HG02970 (cell line): ENCODE measurements at regions not wholly inside any gene's neighbourhood (a gene's known extent, or its start where the extent isn't known, plus 50 kb on each side); places are given as distances from the start of the nearest gene placed in this dataset.
"Not testable (repeated sequence)": the region's sequence is repeated elsewhere in the genome, so short reads cannot be mapped to it uniquely, and the experiment has no call there.

Experiments
- ATAC-seq: cut with Tn5 transposase; IDR thresholded peaks from one replicate; pipeline ENCODE4 v1.9.1; 2021; ENCODE audit warnings: mild to moderate bottlenecking, moderate library complexity, moderate number of reproducible peaks; ENCODE audit not compliant: unreplicated experiment, low FRiP score

- peak; percentile 76 for ATAC-seq
These were observed 79.2 kb downstream of the C9orf152 start for GRCh38 chr9:110128664-110129329.

- ATAC-seq = peak; percentile 13
These were observed 78.5 kb downstream of the C9orf152 start for GRCh38 chr9:110129425-110129824.

- no peak for ATAC-seq
These were observed 77.7 kb downstream of the C9orf152 start for GRCh38 chr9:110130211-110130610.

GRCh38 chr9:110130791-110131416, 77.1 kb downstream of the C9orf152 start:
- no peak for ATAC-seq

GRCh38 chr9:110131499-110131898, 76.5 kb downstream of the C9orf152 start:
- ATAC-seq = no peak

- not testable (repeated sequence) for ATAC-seq
These were observed 75.4 kb downstream of the C9orf152 start for GRCh38 chr9:110132531-110132930.

GRCh38 chr9:110133059-110133458, 74.9 kb downstream of the C9orf152 start:
- no peak for ATAC-seq

DNA sequence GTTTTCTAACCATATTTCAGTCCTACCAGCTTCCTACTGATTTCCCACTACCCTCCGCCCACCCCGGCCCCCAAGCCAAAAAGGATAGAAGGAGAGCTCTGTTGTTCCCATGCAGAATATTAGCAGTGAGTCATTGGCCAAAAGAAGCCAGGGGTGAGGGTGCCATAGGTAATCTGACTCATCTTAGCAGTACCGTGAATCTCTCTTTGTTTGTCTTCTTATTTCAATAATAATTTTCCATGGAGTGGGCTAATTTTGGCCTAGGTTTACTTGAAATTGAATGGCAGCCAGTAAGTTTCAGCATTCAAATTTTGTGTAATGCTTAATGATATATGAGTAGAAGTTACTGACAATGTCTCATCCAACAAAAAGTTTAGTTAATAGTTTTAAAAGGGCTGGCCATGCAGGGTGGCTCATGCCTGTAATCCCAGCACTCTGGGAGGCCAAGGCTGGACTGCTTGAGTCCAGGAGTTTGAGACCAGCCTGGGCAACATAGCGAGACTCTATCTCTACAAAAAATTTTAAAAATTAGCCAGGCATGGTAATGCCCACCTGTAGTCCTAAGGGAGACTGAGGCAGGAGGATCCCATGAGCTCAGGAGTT, 74.2 kb downstream of the C9orf152 start:
- ATAC-seq = no peak

DNA sequence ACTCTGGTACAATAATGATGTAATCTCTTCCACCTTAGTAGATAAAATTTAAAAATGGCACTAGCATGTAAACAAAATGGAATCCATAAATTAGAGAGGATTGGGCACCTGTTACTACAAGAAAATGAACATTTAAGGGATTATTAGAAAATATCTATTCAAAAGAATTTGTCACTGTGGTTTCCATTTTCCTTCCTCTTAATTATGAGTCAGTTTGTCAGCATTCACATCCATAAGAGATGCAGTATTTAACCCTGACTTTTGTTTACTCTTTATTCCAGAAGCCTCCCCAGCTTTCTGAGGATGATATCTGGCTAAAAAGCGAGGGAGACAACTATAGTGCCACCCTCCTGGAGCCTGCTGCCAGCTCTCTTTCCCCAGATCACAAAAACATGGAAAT, 72.1 kb downstream of the C9orf152 start:
- no peak for ATAC-seq

DNA sequence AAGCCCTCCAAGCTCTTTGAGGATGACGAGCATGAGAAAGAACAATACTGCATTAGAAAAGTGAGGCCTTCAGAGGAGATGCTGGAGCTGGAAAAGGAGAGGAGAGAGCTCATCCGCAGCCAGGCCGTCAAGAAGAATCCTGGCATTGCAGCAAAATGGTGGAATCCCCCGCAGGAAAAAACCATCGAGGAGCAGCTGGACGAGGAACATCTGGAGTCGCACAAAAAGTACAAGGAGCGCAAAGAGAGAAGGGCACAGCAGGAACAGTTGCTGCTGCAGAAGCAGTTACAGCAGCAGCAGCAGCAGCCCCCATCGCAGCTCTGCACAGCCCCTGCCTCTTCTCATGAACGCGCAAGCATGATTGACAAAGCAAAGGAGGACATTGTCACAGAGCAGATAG, 71.2 kb downstream of the C9orf152 start:
- ATAC-seq = no peak

- ATAC-seq = no peak
These were observed 67.7 kb downstream of the C9orf152 start for GRCh38 chr9:110140276-110140675.

DNA sequence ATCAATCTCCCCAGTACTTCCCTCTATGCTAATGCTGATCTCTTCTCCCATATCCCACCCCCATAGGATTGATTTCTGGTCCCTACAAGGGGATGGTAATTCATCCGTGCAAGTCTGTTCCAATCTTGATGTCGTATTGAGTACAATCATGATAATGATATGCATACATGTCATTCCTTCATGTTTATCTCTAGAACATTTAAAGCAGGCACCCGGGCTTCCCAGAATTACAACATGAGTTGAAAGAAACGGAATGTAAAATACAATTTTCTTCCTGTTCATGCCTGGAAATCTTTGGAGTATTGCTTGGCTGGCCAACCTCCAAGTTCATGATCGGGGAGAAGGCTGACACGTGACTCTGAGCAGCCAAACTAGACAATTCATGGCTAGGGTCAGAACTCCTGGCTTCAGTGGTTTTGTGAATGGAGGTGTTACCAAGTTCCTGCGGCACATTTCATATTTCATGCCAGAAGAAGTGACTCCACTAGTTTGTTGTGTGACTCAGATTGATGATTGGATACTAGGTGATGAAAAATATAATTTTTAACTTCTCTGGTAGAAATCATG, 66.6 kb downstream of the C9orf152 start:
- ATAC-seq = no peak

DNA sequence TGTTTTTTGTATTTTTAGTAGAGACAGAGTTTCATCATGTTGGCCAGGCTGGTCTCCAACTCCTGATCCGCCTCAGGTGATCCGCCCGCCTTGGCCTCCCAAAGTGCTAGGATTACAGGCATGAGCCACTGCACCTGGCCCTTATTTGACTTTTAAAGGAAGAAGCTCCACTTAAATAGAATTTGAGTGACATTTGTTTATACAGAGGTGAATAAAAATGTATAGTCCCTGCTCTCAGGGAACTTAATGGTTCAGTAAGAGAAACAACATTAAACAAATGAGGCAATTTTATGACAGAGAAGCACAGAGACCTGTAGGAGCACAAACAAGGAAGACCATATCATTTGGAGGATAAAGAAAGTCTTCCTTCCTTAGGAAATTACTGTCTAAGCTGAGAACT, 65.7 kb downstream of the C9orf152 start:
- no peak for ATAC-seq

DNA sequence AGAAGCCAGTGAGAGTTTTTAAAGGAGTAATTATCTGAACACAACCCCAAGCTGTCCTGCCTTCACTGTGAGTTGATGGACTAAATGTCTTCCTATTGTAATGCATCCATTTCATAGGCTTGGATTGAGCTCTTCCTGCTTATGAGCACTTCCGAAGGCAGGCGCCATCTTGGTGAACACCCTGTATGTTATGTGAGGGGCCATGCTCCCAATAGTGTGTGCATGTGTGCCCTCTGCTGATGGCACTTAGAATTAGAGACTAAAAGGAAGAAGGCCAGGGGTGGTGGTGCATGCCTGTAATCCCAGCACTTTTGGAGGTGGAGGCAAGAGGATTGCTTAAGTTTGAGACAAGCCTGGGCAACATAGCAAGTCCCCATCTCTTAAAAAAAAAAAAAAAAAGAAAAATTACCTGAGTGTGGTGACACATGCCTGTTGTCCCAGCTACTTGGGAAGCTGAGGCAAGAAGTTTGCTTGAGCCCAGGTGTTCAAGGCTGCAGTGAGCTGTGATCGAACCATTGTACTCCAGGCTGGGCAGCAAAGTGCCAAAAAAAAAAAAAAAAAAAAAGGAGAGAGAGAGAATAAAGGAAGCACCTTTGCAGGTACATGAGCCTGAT, 65.0 kb downstream of the C9orf152 start:
- ATAC-seq = no peak

- peak; percentile 49 for ATAC-seq
These were observed 64.5 kb downstream of the C9orf152 start for GRCh38 chr9:110143485-110143884.

DNA sequence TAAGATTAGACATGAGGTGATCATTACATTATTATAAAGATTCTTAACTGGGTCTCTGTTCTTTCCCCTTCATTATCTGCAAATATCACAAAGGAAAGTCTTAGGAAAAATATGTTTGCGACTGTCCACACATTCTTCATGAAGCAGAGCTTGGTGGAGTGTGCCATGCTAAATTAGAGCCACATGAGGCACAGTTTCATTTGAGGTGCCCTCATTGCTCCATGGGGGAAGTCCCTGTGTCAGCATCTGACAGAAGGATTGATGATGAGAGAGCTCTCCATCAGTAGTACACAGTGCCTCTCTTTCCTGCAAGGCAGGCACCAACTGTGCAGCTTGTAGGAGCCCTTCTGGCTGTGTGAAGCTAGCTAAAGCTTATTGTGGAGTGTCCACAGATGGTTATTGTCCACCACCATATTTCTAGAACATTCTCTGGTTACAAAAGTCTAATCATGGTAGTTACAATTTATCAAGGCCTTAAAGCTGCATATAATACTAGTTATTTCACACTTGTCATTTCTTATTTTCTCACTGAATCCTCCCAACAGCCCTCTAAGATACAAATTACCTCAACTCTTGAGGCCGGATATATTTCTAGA, 63.9 kb downstream of the C9orf152 start:
- peak; percentile 56 for ATAC-seq

DNA sequence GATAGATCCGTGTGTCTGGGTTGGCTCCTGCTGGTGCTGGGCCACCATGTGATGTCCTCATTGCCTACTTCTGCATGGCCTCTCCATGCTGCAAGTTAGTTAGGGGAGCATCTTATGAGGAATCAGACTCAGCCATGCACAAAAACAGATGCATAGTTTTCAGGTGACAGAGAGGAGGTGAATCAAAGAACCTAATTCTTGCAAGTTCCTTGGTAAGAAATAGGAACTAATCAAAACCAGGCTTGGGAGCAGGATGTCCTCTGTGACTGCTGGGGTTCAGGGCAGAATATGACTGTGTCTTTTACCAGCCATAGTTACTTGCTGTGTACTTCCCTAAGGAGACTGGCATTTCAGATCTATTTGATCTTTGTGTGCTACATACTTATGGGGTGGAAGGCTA, 61.6 kb downstream of the C9orf152 start:
- no peak for ATAC-seq

DNA sequence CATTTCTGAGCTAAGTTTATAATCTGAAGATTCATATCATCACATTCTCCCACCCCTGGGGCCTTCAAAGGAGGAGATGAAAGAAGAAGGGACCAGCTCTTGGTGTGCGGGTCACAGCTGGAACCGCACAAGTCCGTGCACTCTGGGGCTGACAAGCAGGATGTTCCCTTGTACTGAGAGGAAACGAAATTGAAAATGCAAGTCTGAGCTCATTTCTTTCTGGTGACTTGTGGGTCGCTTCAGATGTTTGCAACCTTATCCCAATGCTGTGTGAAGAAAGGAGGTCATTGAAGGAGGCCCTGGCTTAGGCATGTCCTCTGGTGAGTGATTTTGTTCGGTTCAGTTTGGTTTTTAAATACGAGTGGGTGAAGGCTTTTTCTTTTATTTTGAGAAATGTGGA, 59.6 kb downstream of the C9orf152 start:
- no peak for ATAC-seq

DNA sequence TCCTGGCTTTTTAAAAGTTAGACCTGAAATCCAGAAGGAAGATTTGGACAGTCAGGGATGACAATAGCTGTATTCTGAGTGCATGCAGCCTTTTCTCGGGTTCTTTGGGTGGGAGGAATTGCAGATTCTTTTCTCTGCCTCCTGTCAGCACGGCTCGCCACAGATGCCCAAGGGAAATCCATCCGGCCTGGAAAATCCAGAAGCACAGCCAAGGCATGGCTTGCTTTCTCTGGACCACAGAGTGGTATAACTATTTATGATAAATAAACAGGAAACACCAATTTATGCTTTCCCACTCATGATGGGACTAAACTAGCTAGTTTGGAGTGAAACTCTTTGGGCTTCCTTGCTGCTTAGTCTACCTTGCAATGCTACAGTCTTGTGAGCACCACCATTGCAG, 59.1 kb downstream of the C9orf152 start:
- ATAC-seq = no peak
